ENCODE measurements at regions not wholly inside any gene's neighbourhood (a gene's known extent, or its start where the extent isn't known, plus 50 kb on each side); places are given as distances from the start of the nearest gene placed in this dataset.

DNA sequence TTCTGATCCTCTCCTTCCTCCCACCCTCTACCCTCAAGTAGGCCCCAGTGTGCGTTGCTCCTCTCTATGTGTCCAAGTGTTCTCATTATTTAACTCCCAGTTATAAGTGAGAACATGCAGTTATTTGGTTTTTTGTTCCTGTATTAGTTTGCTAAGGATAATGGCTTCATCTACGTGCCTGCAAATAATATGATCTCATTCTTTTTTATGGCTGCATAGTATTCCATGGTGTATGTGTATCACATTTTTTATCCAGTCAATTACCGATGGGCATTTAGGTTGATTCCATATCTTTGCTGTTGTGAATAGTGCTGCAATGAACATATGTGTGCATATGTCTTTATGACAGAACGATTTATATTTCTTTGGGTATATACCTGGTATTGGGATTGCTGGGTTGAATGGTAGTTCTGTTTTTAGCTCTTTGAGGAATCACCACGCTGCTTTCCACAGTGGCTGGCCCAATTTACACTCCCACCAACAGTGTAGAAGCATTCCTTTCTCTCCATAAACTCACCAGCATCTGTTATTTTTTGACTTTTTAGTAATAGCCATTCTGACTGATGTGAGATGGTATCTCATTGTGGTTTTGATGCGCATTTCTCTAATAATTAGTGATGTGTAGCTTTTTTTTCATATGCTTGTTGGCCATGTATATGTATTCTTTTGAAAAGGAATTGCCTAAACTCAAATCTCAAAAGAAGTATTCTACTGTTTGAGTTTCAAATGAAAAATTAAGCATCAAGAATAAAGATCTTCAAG, 116.9 kb downstream of the ETS2 start:
- no peaks in the 10 kb centered on the region for H3K4me1 ChIP-seq (ENCODE audit: control insufficient read depth, extremely low read depth, insufficient read depth, low read length)
- no peak for DNase-seq (ENCODE audit: low read depth, low spot score)
- dilution Hi-C loops (cut with MboI; ENCODE audit: extremely low pct_ligation_motif_present, low sequenced_read_pairs): no loop called here
- TF ChIP-seq GATA2 (IDR thresholded peaks at IDR 0.05; ENCODE audit: insufficient read depth, insufficient read length, low read depth, low read length): no peak
- no peak for TF ChIP-seq EZH2 (IDR thresholded peaks at IDR 0.05; ENCODE audit: borderline replicate concordance, low read depth, low read length, severe bottlenecking)
- no peak for TF ChIP-seq FOS (IDR thresholded peaks at IDR 0.05; ENCODE audit: borderline replicate concordance, insufficient read depth, low read length)
- TF ChIP-seq MYC (IDR thresholded peaks at IDR 0.05; ENCODE audit: low read depth, low read length): no peak
- no peak for TF ChIP-seq JUN (IDR thresholded peaks at IDR 0.05; ENCODE audit: borderline replicate concordance, insufficient read depth, insufficient read length, low read depth)
- no peak for TF ChIP-seq POLR2A (IDR thresholded peaks at IDR 0.05; ENCODE audit: low read depth, low read length)
- no peak for TF ChIP-seq POLR2AphosphoS5 (IDR thresholded peaks at IDR 0.05; ENCODE audit: insufficient read depth, low read depth, low read length)
- TF ChIP-seq, protein P1, sequence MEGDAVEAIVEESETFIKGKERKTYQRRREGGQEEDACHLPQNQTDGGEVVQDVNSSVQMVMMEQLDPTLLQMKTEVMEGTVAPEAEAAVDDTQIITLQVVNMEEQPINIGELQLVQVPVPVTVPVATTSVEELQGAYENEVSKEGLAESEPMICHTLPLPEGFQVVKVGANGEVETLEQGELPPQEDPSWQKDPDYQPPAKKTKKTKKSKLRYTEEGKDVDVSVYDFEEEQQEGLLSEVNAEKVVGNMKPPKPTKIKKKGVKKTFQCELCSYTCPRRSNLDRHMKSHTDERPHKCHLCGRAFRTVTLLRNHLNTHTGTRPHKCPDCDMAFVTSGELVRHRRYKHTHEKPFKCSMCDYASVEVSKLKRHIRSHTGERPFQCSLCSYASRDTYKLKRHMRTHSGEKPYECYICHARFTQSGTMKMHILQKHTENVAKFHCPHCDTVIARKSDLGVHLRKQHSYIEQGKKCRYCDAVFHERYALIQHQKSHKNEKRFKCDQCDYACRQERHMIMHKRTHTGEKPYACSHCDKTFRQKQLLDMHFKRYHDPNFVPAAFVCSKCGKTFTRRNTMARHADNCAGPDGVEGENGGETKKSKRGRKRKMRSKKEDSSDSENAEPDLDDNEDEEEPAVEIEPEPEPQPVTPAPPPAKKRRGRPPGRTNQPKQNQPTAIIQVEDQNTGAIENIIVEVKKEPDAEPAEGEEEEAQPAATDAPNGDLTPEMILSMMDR (IDR thresholded peaks at IDR 0.05; ENCODE audit: extremely low read depth in 1 of 2, insufficient read depth in 1 of 2, low read depth in 1 of 2, low read length in 2 of 2): no peak
- TF ChIP-seq, protein P2, sequence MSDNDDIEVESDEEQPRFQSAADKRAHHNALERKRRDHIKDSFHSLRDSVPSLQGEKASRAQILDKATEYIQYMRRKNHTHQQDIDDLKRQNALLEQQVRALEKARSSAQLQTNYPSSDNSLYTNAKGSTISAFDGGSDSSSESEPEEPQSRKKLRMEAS (IDR thresholded peaks at IDR 0.05; ENCODE audit: insufficient read depth, insufficient read length): no peak
- H3K79me2 ChIP-seq (ENCODE audit: control insufficient read depth, insufficient read depth, low read length): no peaks in the 10 kb centered on the region
- POLR2A ChIA-PET: no interaction called here
- no TSS peak for BruUV-seq (replicated peaks)
- H3K36me3 ChIP-seq (ENCODE audit: control insufficient read depth in 2 of 2, extremely low read depth in 1 of 2, insufficient read depth in 2 of 2, low read length in 2 of 2): no peaks in the 10 kb centered on the region
- H3K9ac ChIP-seq (replicated peaks; ENCODE audit: extremely low read depth, insufficient read depth, low read length): no peak overlapping the region
- peaks cover 0 to 9% of the 10 kb centered on the region in 2 experiments for H3K27me3 ChIP-seq (ENCODE audit: control insufficient read depth in 2 of 2, insufficient read depth in 2 of 2, low read length in 2 of 2)
- H3K4me3 ChIP-seq (replicated peaks in 1 of 3; ENCODE audit: insufficient read depth in 1 of 3, low read depth in 1 of 3, low read length in 3 of 3): no peak overlapping the region
- CTCF ChIA-PET: no interaction called here
- no peak for FAIRE-seq
- H4K20me1 ChIP-seq (replicated peaks; ENCODE audit: control insufficient read depth, extremely low read depth, insufficient read depth, low read length): no peaks in the 10 kb centered on the region
- intact Hi-C loops (cut with micrococcal nuclease): no loop called here
- H3K27ac ChIP-seq (ENCODE audit: insufficient read depth, low read depth, low read length): no peak overlapping the region
- H3K4me2 ChIP-seq (ENCODE audit: insufficient read depth, low read length): no peak overlapping the region
- H3K9me3 ChIP-seq (replicated peaks; ENCODE audit: control insufficient read depth, insufficient read depth, low read length): no peaks in the 10 kb centered on the region
- no peak overlapping the region for H2AFZ ChIP-seq (ENCODE audit: low read depth, low read length)
- H3K9me1 ChIP-seq (replicated peaks; ENCODE audit: control insufficient read depth, extremely low read depth, insufficient read depth, low read length): no peaks in the 10 kb centered on the region

All from endothelial cell of umbilical vein (primary cell).